ENCODE measurements at regions not wholly inside any gene's neighbourhood (a gene's known extent, or its start where the extent isn't known, plus 50 kb on each side); places are given as distances from the start of the nearest gene placed in this dataset.

GRCh38 chr13:30033681-30034457 is 183.5 kb upstream of the UBL3 start:
- Histone ChIP-seq H3K27ac (ENCODE audit: low read depth, low read length) (peak overlapping the region; percentile 28; the same call in 1 of the 2 replicates), H3K36me3 (ENCODE audit: insufficient read depth, low read length) (no peaks in the 10 kb centered on the region), H3K4me1 (ENCODE audit: control insufficient read depth, insufficient read depth, low read length, unreplicated experiment) (peaks cover 18% of the 10 kb centered on the region), H3K79me2 (ENCODE audit: control insufficient read depth, insufficient read depth, low read length, unreplicated experiment) (no peaks in the 10 kb centered on the region), H3K4me3 (ENCODE audit: low read depth, low read length) (peak overlapping the region; percentile 4; the same call in 1 of the 2 replicates), H2AFZ (ENCODE audit: low read length, unreplicated experiment) (no peak overlapping the region), H3K27me3 (ENCODE audit: insufficient read depth, low read length) (no peaks in the 10 kb centered on the region)

- Histone ChIP-seq H3K27ac (ENCODE audit: low read depth, low read length) (no peak overlapping the region), H3K27me3 (ENCODE audit: insufficient read depth, low read length) (no peaks in the 10 kb centered on the region), H2AFZ (ENCODE audit: low read length, unreplicated experiment) (no peak overlapping the region), H3K36me3 (ENCODE audit: insufficient read depth, low read length) (no peaks in the 10 kb centered on the region), H3K79me2 (ENCODE audit: control insufficient read depth, insufficient read depth, low read length, unreplicated experiment) (no peaks in the 10 kb centered on the region), H3K4me3 (ENCODE audit: low read depth, low read length) (no peak overlapping the region), H3K4me1 (ENCODE audit: control insufficient read depth, insufficient read depth, low read length, unreplicated experiment) (peaks cover 27% of the 10 kb centered on the region)
These were observed 181.8 kb upstream of the UBL3 start for GRCh38 chr13:30032263-30032662.

- Histone ChIP-seq H3K36me3 (ENCODE audit: insufficient read depth, low read length) (no peaks in the 10 kb centered on the region), H3K4me3 (ENCODE audit: low read depth, low read length) (no peak overlapping the region)
These were observed 181.1 kb upstream of the UBL3 start for GRCh38 chr13:30031488-30031887.

DNA sequence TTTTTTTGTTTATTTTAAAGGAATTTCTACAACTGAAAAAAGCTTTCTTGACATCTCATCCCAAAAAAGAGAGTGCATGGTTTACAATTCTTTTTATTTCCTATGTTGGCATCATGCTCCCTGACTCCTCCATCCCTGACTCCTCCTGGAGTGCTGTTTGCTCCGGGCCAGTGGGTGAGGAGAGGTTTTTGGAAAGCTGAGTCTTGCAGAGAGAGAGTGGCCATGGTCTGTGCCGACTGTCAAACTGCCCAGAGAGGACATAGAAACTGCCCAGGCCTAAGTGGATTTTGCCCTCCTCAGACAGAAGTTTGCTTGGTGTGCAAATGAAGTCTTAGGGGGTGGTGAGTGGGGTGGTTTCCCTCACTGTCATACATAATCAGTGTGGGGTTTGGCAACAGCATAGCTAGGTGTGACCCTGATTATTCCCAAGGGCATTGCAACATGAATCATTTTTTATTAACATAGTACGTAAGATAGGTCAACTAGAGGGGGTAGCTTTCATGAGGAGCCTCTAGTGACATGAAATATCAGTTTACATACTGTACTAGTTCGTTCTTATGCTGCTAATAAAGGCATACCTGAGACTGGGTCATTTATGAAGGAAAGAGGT is 179.8 kb upstream of the UBL3 start:
- H3K4me3 ChIP-seq (ENCODE audit: low read depth, low read length): no peak overlapping the region
- H3K4me1 ChIP-seq (ENCODE audit: control insufficient read depth, insufficient read depth, low read length, unreplicated experiment): peaks cover 44% of the 10 kb centered on the region
- H2AFZ ChIP-seq (ENCODE audit: low read length, unreplicated experiment): no peak overlapping the region

More at GRCh38 chr13:30031488-30031887, 181.1 kb upstream of the UBL3 start:
- Histone ChIP-seq H3K27ac (ENCODE audit: low read depth, low read length) (no peak overlapping the region), H3K4me1 (ENCODE audit: control insufficient read depth, insufficient read depth, low read length, unreplicated experiment) (peaks cover 32% of the 10 kb centered on the region), H2AFZ (ENCODE audit: low read length, unreplicated experiment) (no peak overlapping the region), H3K27me3 (ENCODE audit: insufficient read depth, low read length) (no peaks in the 10 kb centered on the region), H3K79me2 (ENCODE audit: control insufficient read depth, insufficient read depth, low read length, unreplicated experiment) (no peaks in the 10 kb centered on the region)

DNA sequence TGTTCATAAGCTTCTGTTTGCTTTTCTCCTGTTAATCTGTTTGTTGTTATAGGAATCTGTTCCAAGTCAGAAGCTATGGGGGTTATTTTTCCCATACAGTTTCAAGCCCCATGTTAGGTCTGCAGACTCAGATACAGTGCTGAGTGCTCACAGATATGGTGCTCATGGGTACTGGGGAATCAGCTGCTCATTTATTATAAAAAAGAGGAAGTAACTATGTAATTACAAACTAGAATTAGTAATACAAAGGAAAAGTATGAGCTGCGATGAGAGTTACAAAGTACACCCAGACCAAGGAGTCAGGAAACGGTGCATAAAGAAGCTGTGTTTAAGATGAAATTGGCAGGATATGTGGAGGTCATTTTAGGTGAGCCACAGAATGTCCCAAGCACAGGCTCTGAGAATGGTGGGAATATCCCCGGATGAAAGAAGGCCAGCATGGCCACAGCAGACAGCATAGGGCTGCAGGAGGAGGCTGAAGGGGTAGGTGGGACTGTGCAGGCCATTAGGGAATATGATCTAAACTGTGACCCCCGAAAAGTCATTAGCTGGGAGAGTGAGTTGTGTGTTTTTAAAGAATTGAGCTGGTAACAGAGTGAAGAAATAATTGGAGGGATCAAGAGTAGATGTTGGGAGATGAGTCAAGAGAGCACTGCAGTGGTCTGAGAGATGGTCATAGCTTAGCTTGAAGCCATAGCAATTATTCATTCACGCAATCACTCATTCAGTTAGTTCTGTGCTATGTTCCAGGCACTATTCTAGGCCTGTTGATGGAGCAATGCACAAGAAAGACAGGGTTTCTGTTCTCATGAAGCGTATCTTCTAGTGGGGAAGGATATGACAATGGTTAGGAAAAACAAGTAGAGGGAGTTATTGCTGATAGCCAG is 177.4 kb upstream of the UBL3 start:
- Histone ChIP-seq H3K27me3 (ENCODE audit: insufficient read depth, low read length) (no peaks in the 10 kb centered on the region), H3K4me1 (ENCODE audit: control insufficient read depth, insufficient read depth, low read length, unreplicated experiment) (peaks cover 30% of the 10 kb centered on the region), H3K27ac (ENCODE audit: low read depth, low read length) (0 out of 2 replicates have a peak overlapping the region, but pooled peaks have one; percentile 19), H3K36me3 (ENCODE audit: insufficient read depth, low read length) (no peaks in the 10 kb centered on the region), H2AFZ (ENCODE audit: low read length, unreplicated experiment) (no peak overlapping the region), H3K4me3 (ENCODE audit: low read depth, low read length) (no peak overlapping the region), H3K79me2 (ENCODE audit: control insufficient read depth, insufficient read depth, low read length, unreplicated experiment) (no peaks in the 10 kb centered on the region)

More for the DNA sequence above, 179.8 kb upstream of the UBL3 start:
- Histone ChIP-seq H3K27me3 (ENCODE audit: insufficient read depth, low read length) (no peaks in the 10 kb centered on the region), H3K27ac (ENCODE audit: low read depth, low read length) (no peak overlapping the region), H3K36me3 (ENCODE audit: insufficient read depth, low read length) (no peaks in the 10 kb centered on the region), H3K79me2 (ENCODE audit: control insufficient read depth, insufficient read depth, low read length, unreplicated experiment) (no peaks in the 10 kb centered on the region)

DNA sequence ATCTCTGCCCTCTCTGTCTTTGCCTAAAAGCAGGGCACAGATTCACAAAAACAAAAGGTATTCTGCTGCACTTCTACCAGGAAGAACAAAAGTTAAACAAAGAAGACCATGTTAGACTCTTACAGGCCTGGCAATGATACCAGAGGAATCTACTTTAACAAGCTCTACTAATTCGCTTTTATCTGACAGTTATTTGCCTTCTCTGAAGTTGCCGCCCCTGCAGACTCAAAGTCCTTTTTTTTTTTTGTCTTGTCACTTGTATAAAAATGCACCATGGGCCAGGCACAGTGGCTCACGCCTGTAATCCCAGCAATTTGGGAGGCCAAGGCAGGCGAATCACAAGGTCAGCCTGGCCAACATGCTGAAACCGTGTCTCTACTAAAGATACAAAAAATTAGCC is 176.5 kb upstream of the UBL3 start:
- peaks cover 30% of the 10 kb centered on the region for H3K4me1 ChIP-seq (ENCODE audit: control insufficient read depth, insufficient read depth, low read length, unreplicated experiment)
- H3K27ac ChIP-seq (ENCODE audit: low read depth, low read length): no peak overlapping the region
- no peak overlapping the region for H3K4me3 ChIP-seq (ENCODE audit: low read depth, low read length)

GRCh38 chr13:30026093-30026492 is 175.7 kb upstream of the UBL3 start:
- Histone ChIP-seq H3K27ac (ENCODE audit: low read depth, low read length) (no peak overlapping the region), H3K36me3 (ENCODE audit: insufficient read depth, low read length) (no peaks in the 10 kb centered on the region), H3K79me2 (ENCODE audit: control insufficient read depth, insufficient read depth, low read length, unreplicated experiment) (no peaks in the 10 kb centered on the region), H2AFZ (ENCODE audit: low read length, unreplicated experiment) (no peak overlapping the region), H3K4me3 (ENCODE audit: low read depth, low read length) (no peak overlapping the region), H3K4me1 (ENCODE audit: control insufficient read depth, insufficient read depth, low read length, unreplicated experiment) (peaks cover 35% of the 10 kb centered on the region), H3K27me3 (ENCODE audit: insufficient read depth, low read length) (no peaks in the 10 kb centered on the region)

More for the DNA sequence above, 176.5 kb upstream of the UBL3 start:
- H3K27me3 ChIP-seq (ENCODE audit: insufficient read depth, low read length): no peaks in the 10 kb centered on the region
- H2AFZ ChIP-seq (ENCODE audit: low read length, unreplicated experiment): no peak overlapping the region
- H3K36me3 ChIP-seq (ENCODE audit: insufficient read depth, low read length): no peaks in the 10 kb centered on the region
- no peaks in the 10 kb centered on the region for H3K79me2 ChIP-seq (ENCODE audit: control insufficient read depth, insufficient read depth, low read length, unreplicated experiment)

DNA sequence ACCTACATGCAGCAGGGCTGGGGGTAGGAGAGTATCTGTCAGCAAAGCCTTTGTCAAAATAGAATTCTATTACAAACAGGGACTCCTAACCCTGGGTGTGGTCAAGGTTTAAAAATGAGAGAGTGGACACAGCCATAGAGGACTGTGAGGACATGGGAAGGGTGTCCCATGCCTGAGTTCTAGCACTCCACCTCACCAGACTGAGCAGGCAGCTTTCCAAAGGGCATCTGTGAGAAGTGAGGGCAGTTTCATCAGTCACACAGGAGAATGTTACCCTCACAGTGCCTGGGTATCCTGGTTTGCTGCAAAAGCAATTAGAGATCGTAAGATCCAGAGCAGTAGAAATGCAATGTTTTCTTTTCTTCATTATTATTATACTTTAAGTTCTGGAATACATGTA is 174.9 kb upstream of the UBL3 start:
- H3K36me3 ChIP-seq (ENCODE audit: insufficient read depth, low read length): no peaks in the 10 kb centered on the region
- H2AFZ ChIP-seq (ENCODE audit: low read length, unreplicated experiment): no peak overlapping the region
- no peak overlapping the region for H3K4me3 ChIP-seq (ENCODE audit: low read depth, low read length)
- H3K4me1 ChIP-seq (ENCODE audit: control insufficient read depth, insufficient read depth, low read length, unreplicated experiment): peaks cover 42% of the 10 kb centered on the region
- H3K27me3 ChIP-seq (ENCODE audit: insufficient read depth, low read length): no peaks in the 10 kb centered on the region
- H3K27ac ChIP-seq (ENCODE audit: low read depth, low read length): no peak overlapping the region
- no peaks in the 10 kb centered on the region for H3K79me2 ChIP-seq (ENCODE audit: control insufficient read depth, insufficient read depth, low read length, unreplicated experiment)

GRCh38 chr13:30024125-30024865 is 173.9 kb upstream of the UBL3 start:
- H3K4me1 ChIP-seq (ENCODE audit: control insufficient read depth, insufficient read depth, low read length, unreplicated experiment): peaks cover 42% of the 10 kb centered on the region
- no peaks in the 10 kb centered on the region for H3K36me3 ChIP-seq (ENCODE audit: insufficient read depth, low read length)
- H3K4me3 ChIP-seq (ENCODE audit: low read depth, low read length): no peak overlapping the region
- no peaks in the 10 kb centered on the region for H3K79me2 ChIP-seq (ENCODE audit: control insufficient read depth, insufficient read depth, low read length, unreplicated experiment)
- H2AFZ ChIP-seq (ENCODE audit: low read length, unreplicated experiment): no peak overlapping the region
- H3K27me3 ChIP-seq (ENCODE audit: insufficient read depth, low read length): no peaks in the 10 kb centered on the region
- no peak overlapping the region for H3K27ac ChIP-seq (ENCODE audit: low read depth, low read length)

Data from ACC112 (cell line).